PC-3 (cell line): ENCODE measurements at regions not wholly inside any gene's neighbourhood (a gene's known extent, or its start where the extent isn't known, plus 50 kb on each side); places are given as distances from the start of the nearest gene placed in this dataset.

Source experiments
- ATAC-seq: fragments of 200-7000 bp; cut with Tn5 transposase; 2 replicates; pipeline ENCODE4 v1.9.1; 2020; ENCODE audit warnings: mild to moderate bottlenecking, moderate library complexity
- BruUV-seq: library from RNA; stranded (reverse); fragments of 400-500 nt; replicated peaks from 2 replicates; lab custom pipeline; 2021; lab: Mats Ljungman, UMichigan
- CTCF ChIA-PET: fragments of 300-600 bp; sonication (Branson Sonifier 250); formaldehyde crosslinking; loops from one replicate; lab custom pipeline; 2022; ENCODE audit warnings: antibody characterized with exemption; lab: Charles Lee
- POLR2A ChIA-PET: fragments of 300-600 bp; sonication (Branson Sonifier 250); formaldehyde crosslinking; loops from one replicate; lab custom pipeline; 2022; ENCODE audit warnings: antibody characterized with exemption; ENCODE audit not compliant: unreplicated experiment; lab: Charles Lee
- DNase-seq: peaks from one replicate; pipeline ENCODE4 v3.0.0-alpha.2; 2015
- H2AFZ ChIP-seq: fragments of 300-600 bp; sonication (generic); 2 replicates; pipeline ENCODE4 v1.6.0; 2016; ENCODE audit warnings: antibody characterized with exemption, low read length
- H3F3A ChIP-seq: fragments of 300-600 bp; sonication (generic); one replicate; pipeline ENCODE4 v1.6.0; 2017; ENCODE audit warnings: antibody characterized with exemption, low read length, control low read depth, mild to moderate bottlenecking; ENCODE audit not compliant: unreplicated experiment
- H3K27ac ChIP-seq: fragments of 300-600 bp; sonication (generic); 2 replicates; pipeline ENCODE4 v1.5.1; 2016; ENCODE audit warnings: mild to moderate bottlenecking, low read length
- H3K27me3 ChIP-seq: fragments of 300-600 bp; sonication (generic); 2 replicates; pipeline ENCODE4 v1.6.1; 2016; ENCODE audit warnings: low read length, mixed read lengths
- H3K36me3 ChIP-seq: fragments of 300-600 bp; sonication (generic); 2 replicates; pipeline ENCODE4 v1.6.1; 2016; ENCODE audit warnings: low read depth, mixed run types, low read length, mixed read lengths
- H3K4me1 ChIP-seq: fragments of 300-600 bp; sonication (generic); 2 replicates; pipeline ENCODE4 v1.5.1; 2016; ENCODE audit warnings: low read length; ENCODE audit not compliant: insufficient read depth
- H3K4me2 ChIP-seq: fragments of 300-600 bp; sonication (generic); 2 replicates; pipeline ENCODE4 v1.6.0; 2016; ENCODE audit warnings: low read length
- H3K4me3 ChIP-seq: fragments of 300-600 bp; sonication (generic); 2 replicates; pipeline ENCODE4 v1.5.1; 2016; ENCODE audit warnings: mild to moderate bottlenecking, low read length, mixed read lengths
- H3K79me2 ChIP-seq: fragments of 300-600 bp; sonication (generic); 2 replicates; pipeline ENCODE4 v1.6.1; 2017; ENCODE audit warnings: low read length, mixed read lengths
- H3K9ac ChIP-seq: fragments of 300-600 bp; sonication (generic); 2 replicates; pipeline ENCODE4 v1.6.0; 2016; ENCODE audit warnings: mild to moderate bottlenecking, low read length
- H3K9me2 ChIP-seq: fragments of 300-600 bp; sonication (generic); replicated peaks from 2 replicates; pipeline ENCODE4 v1.6.1; 2016; ENCODE audit warnings: mixed run types, low read length, mixed read lengths
- H3K9me3 ChIP-seq: fragments of 300-600 bp; sonication (generic); 2 replicates; pipeline ENCODE4 v1.6.1; 2016; ENCODE audit warnings: low read length, mixed read lengths
- H4K20me1 ChIP-seq: fragments of 300-600 bp; sonication (generic); 2 replicates; pipeline ENCODE4 v1.6.1; 2016; ENCODE audit warnings: low read length, mixed read lengths
- EZH2 ChIP-seq: fragments of 300-600 bp; sonication (generic); IDR thresholded peaks from one replicate; pipeline ENCODE4 v1.6.1; 2017; ENCODE audit warnings: antibody characterized with exemption, mild to moderate bottlenecking, low read length; ENCODE audit not compliant: unreplicated experiment
- EZH2phosphoT487 ChIP-seq: fragments of 300-600 bp; sonication (generic); IDR thresholded peaks from 2 replicates; pipeline ENCODE4 v1.6.1; 2018; ENCODE audit warnings: mild to moderate bottlenecking, antibody characterized with exemption, low read length, borderline replicate concordance
- intact Hi-C: fragments of 100-400 bp; cut with micrococcal nuclease; formaldehyde crosslinking; loops from 2 replicates; pipeline ENCODE4 v1.9.0; 2023
- TF ChIP-seq, protein P1 (sequence below): fragments of 300-600 bp; sonication (generic); conservative IDR thresholded peaks from 2 replicates; pipeline ENCODE4 v1.5.1; 2017; ENCODE audit warnings: antibody characterized with exemption, low read depth, mild to moderate bottlenecking, low read length

- POLR2A ChIA-PET = no interaction called here
Observed at GRCh38 chr2:5042666-5043440, 649.3 kb upstream of the SOX11 start.

GRCh38 chr2:5051300-5051699, 640.9 kb upstream of the SOX11 start:
- ATAC-seq = no peak
- Histone ChIP-seq H3K27me3 (no peaks in the 10 kb centered on the region), H3F3A (no peaks in the 10 kb centered on the region), H3K9ac (no peak overlapping the region), H3K4me3 (no peak overlapping the region), H3K79me2 (no peaks in the 10 kb centered on the region), H3K9me3 (no peaks in the 10 kb centered on the region), H3K9me2 (no peaks in the 10 kb centered on the region), H3K27ac (no peak overlapping the region), H2AFZ (no peak overlapping the region), H3K4me2 (no peak overlapping the region), H4K20me1 (no peaks in the 10 kb centered on the region), H3K36me3 (no peaks in the 10 kb centered on the region), H3K4me1 (no peaks in the 10 kb centered on the region)
- DNase-seq = no peak
- POLR2A ChIA-PET = no interaction called here
- intact Hi-C loops = no loop called here
- TF ChIP-seq EZH2 = no peak
- TF ChIP-seq, protein P1, sequence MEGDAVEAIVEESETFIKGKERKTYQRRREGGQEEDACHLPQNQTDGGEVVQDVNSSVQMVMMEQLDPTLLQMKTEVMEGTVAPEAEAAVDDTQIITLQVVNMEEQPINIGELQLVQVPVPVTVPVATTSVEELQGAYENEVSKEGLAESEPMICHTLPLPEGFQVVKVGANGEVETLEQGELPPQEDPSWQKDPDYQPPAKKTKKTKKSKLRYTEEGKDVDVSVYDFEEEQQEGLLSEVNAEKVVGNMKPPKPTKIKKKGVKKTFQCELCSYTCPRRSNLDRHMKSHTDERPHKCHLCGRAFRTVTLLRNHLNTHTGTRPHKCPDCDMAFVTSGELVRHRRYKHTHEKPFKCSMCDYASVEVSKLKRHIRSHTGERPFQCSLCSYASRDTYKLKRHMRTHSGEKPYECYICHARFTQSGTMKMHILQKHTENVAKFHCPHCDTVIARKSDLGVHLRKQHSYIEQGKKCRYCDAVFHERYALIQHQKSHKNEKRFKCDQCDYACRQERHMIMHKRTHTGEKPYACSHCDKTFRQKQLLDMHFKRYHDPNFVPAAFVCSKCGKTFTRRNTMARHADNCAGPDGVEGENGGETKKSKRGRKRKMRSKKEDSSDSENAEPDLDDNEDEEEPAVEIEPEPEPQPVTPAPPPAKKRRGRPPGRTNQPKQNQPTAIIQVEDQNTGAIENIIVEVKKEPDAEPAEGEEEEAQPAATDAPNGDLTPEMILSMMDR = no peak
- no peak for TF ChIP-seq EZH2phosphoT487
- BruUV-seq = no TSS peak
- CTCF ChIA-PET = no interaction called here

More at GRCh38 chr2:5042666-5043440, 649.3 kb upstream of the SOX11 start:
- H3F3A ChIP-seq = no peaks in the 10 kb centered on the region
- intact Hi-C loops = no loop called here
- H3K79me2 ChIP-seq = no peaks in the 10 kb centered on the region
- H3K9me3 ChIP-seq = no peaks in the 10 kb centered on the region
- H3K9ac ChIP-seq = no peak overlapping the region
- no peak overlapping the region for H3K27ac ChIP-seq
- no TSS peak for BruUV-seq
- ATAC-seq (no peak), DNase-seq (peak; percentile 3)
- H3K4me2 ChIP-seq = no peak overlapping the region
- TF ChIP-seq EZH2 (no peak), EZH2phosphoT487 (no peak)
- TF ChIP-seq, protein P1 = no peak
- CTCF ChIA-PET = no interaction called here
- no peak overlapping the region for H3K4me3 ChIP-seq
- H3K27me3 ChIP-seq = no peaks in the 10 kb centered on the region
- H3K36me3 ChIP-seq = no peaks in the 10 kb centered on the region
- H3K9me2 ChIP-seq = no peaks in the 10 kb centered on the region
- H4K20me1 ChIP-seq = no peaks in the 10 kb centered on the region
- H3K4me1 ChIP-seq = no peaks in the 10 kb centered on the region
- no peak overlapping the region for H2AFZ ChIP-seq

DNA sequence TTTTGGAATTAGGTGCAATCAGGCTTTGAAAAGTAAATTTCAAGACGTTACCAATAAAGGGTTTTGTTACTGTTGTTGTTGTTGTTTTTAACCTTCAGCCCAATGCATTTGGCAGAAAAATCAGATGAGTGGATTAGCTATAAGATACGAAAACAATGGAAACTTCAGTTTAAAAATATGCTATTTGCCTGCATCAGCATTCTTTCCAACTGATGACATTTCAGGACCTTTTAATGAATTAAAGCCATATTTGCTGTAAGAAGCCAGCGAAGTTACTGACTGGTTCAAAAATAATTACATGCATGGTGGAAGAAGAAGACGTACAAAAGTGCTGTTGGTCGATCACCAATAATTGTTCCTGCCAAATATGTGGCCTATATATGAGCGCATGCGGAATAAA, 639.3 kb upstream of the SOX11 start:
- POLR2A ChIA-PET = no interaction called here
- no peaks in the 10 kb centered on the region for H3K4me1 ChIP-seq
- no peaks in the 10 kb centered on the region for H3K36me3 ChIP-seq
- ATAC-seq (no peak), DNase-seq (no peak)
- no peak overlapping the region for H2AFZ ChIP-seq
- no peak overlapping the region for H3K4me2 ChIP-seq
- no peaks in the 10 kb centered on the region for H3K9me3 ChIP-seq
- intact Hi-C loops = no loop called here
- no peaks in the 10 kb centered on the region for H3K79me2 ChIP-seq
- H3K9me2 ChIP-seq = no peaks in the 10 kb centered on the region
- BruUV-seq = no TSS peak
- TF ChIP-seq EZH2 (no peak), EZH2phosphoT487 (no peak)
- TF ChIP-seq, protein P1 = no peak
- CTCF ChIA-PET = no interaction called here
- no peaks in the 10 kb centered on the region for H4K20me1 ChIP-seq
- no peaks in the 10 kb centered on the region for H3K27me3 ChIP-seq
- no peaks in the 10 kb centered on the region for H3F3A ChIP-seq
- no peak overlapping the region for H3K27ac ChIP-seq
- H3K9ac ChIP-seq = no peak overlapping the region
- no peak overlapping the region for H3K4me3 ChIP-seq
